ENCODE measurements at regions not wholly inside any gene's neighbourhood (a gene's known extent, or its start where the extent isn't known, plus 50 kb on each side); places are given as distances from the start of the nearest gene placed in this dataset.

- H3K4me3 ChIP-seq, result no peak overlapping the region
- no peak for DNase-seq (ENCODE audit: low spot score)
- ATAC-seq, result no peak
- no peaks in the 10 kb centered on the region for H3K27me3 ChIP-seq (ENCODE audit: insufficient read depth)
- Mint-ChIP-seq H3K36me3 (ENCODE audit: low read depth) (no peaks in the 10 kb centered on the region; the same call in 1 of the 3 replicates), H3K27ac (no peak overlapping the region), H3K4me1 (no peaks in the 10 kb centered on the region), H3K9me3 (peaks cover 39% of the 10 kb centered on the region; the same call in 2 of the 3 replicates), H3K27me3 (ENCODE audit: insufficient read depth, low read depth, poor library complexity) (peaks cover 2% of the 10 kb centered on the region), H3K4me3 (no peak overlapping the region)
- no peak overlapping the region for H2AFZ ChIP-seq
- H3K4me2 ChIP-seq, result no peak overlapping the region
- no peaks in the 10 kb centered on the region for H4K20me1 ChIP-seq (replicated peaks; ENCODE audit: insufficient read depth)
- no peaks in the 10 kb centered on the region; the same call in 1 of the 2 replicates for H3K36me3 ChIP-seq (ENCODE audit: insufficient read depth)
- peaks cover 5% of the 10 kb centered on the region for H3K9me2 ChIP-seq (ENCODE audit: insufficient read depth)
- no peaks in the 10 kb centered on the region for H3K4me1 ChIP-seq (ENCODE audit: insufficient read depth)
- H3F3A ChIP-seq (replicated peaks; ENCODE audit: low read depth), result no peaks in the 10 kb centered on the region
- TF ChIP-seq ETS1 (IDR thresholded peaks at IDR 0.05), result no peak
- TF ChIP-seq POLR2AphosphoS5 (IDR thresholded peaks at IDR 0.05; ENCODE audit: low read depth), result no peak
- TF ChIP-seq CREB1 (CRISPR knock-in tag; IDR thresholded peaks at IDR 0.05; ENCODE audit: low read depth), result no peak
- TF ChIP-seq JUNB (IDR thresholded peaks at IDR 0.05; ENCODE audit: unreplicated experiment), result no peak
- no peak for TF ChIP-seq STAT1 (IDR thresholded peaks at IDR 0.05; ENCODE audit: unreplicated experiment)
- TF ChIP-seq EZH2phosphoT487 (IDR thresholded peaks at IDR 0.05; ENCODE audit: unreplicated experiment), result no peak
- no peak for TF ChIP-seq ZNF114 (CRISPR knock-in tag; IDR thresholded peaks at IDR 0.05)
- no peak for TF ChIP-seq NANOG (IDR thresholded peaks at IDR 0.05; ENCODE audit: borderline replicate concordance)
- no peak for TF ChIP-seq EZH2 (IDR thresholded peaks at IDR 0.05; ENCODE audit: low read depth, unreplicated experiment)
- TF ChIP-seq ZNF331 (CRISPR knock-in tag; IDR thresholded peaks at IDR 0.05; ENCODE audit: low read depth), result no peak
- no peak for TF ChIP-seq ZNF462 (CRISPR knock-in tag; IDR thresholded peaks at IDR 0.05)
- TF ChIP-seq CTCF (conservative IDR thresholded peaks at IDR 0.05; ENCODE audit: low read depth in 2 of 2), result no peak
- TF ChIP-seq REST (IDR thresholded peaks at IDR 0.05; ENCODE audit: unreplicated experiment), result no peak
- H3K79me2 ChIP-seq (replicated peaks; ENCODE audit: insufficient read depth), result no peaks in the 10 kb centered on the region
- H3K27ac ChIP-seq (ENCODE audit: low read depth), result no peak overlapping the region
These were observed 75.4 kb downstream of the ETS2 start for GRCh38 chr21:38881131-38881530.
